ENCODE measurements at regions not wholly inside any gene's neighbourhood (a gene's known extent, or its start where the extent isn't known, plus 50 kb on each side); places are given as distances from the start of the nearest gene placed in this dataset.

DNA sequence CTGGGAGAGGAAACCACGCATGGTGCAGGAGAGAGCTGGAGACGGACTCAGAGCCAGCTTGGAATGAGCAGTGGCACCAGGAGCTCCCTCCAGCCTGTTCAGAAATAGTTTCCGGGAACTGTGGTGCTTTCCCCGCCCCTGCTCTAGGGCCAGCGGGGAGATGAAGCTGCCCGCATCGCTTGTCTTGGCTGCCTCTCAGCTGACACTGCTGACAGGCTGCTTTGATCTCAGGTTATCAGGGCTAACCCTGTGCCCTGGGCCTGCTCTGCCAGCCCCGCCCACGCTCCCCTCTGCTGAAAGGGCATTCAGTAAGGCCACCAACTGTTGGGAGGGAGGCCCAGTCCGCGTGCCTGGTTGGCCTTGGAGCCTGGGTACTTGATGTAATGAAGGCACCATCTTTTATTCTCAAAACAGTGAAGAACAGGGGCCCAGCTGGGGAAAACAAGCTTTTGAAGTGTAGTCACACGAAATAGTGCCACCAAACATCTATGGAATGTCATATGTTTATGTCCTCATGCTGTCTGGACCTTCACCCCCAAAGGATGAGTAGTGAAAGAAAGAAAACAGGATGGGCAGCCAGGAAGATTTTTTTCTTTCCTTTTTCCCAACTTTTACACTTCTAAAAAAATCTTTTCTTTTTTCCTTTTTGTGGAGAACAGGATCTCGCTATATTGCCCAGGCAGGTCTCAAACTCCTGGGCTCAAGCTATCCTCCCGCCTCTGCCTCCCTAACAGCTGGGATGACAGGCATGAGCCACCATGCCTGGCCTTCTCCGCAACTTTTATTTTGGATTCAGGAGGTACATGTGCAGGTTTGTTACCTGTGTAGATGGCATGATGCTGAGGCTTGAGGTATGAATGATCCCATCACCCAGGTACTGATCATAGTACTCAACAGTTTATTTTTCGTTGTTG lies 115.9 kb upstream of the TBX3 start:
- TF ChIP-seq POLR2A (IDR thresholded peaks at IDR 0.05), result no peak
- TF ChIP-seq, protein P1, sequence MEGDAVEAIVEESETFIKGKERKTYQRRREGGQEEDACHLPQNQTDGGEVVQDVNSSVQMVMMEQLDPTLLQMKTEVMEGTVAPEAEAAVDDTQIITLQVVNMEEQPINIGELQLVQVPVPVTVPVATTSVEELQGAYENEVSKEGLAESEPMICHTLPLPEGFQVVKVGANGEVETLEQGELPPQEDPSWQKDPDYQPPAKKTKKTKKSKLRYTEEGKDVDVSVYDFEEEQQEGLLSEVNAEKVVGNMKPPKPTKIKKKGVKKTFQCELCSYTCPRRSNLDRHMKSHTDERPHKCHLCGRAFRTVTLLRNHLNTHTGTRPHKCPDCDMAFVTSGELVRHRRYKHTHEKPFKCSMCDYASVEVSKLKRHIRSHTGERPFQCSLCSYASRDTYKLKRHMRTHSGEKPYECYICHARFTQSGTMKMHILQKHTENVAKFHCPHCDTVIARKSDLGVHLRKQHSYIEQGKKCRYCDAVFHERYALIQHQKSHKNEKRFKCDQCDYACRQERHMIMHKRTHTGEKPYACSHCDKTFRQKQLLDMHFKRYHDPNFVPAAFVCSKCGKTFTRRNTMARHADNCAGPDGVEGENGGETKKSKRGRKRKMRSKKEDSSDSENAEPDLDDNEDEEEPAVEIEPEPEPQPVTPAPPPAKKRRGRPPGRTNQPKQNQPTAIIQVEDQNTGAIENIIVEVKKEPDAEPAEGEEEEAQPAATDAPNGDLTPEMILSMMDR (IDR thresholded peaks at IDR 0.05), result no peak
- Histone ChIP-seq H3K27ac (peak overlapping the region in 1 of 3 donors; percentile 50), H3K4me3 (no peak overlapping the region), H3K9me3 (no peaks in the 10 kb centered on the region), H3K27me3 (no peaks in the 10 kb centered on the region), H3K36me3 (no peaks in the 10 kb centered on the region), H3K4me1 (peaks cover 0 to 23% (median 0%) of the 10 kb centered on the region in 4 donors)
- WGBS (ENCODE audit: insufficient coverage, low coverage, low lambda C conversion rate, missing lambda C conversion rate), result 44% methylated on average over 10 of the region's 16 CpGs
- DNase-seq (peak; percentile 94 to 98 (median 97)), ATAC-seq (peak; percentile 95 to 99 (median 98))
- intact Hi-C loops (cut with DNase I), result no loop called here

DNA sequence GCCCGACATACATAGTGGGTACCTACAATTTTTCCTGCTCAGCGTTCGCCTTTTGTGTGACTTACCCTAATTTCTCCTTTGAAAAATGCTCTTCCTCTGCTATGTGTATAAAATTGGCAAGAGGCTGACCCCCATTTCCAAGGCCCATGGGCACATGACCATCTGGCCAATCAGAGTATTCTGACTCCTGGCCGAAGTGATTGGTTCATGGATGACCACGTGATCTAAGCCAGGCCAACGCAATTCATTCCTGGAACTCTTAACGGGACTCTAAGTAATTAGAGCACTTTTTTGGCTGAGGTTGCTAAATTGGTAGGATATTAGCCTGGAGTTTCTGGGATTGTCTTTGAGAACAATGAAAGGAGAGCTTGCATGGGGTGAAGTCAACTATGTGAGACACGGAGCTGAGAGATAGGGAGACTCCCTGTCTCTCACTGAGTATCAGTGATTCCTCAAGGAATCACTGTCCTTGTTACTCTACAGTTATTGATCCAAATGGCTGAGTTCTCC lies 110.1 kb upstream of the TBX3 start:
- TF ChIP-seq, protein P1 (IDR thresholded peaks at IDR 0.05), result no peak
- TF ChIP-seq POLR2A (IDR thresholded peaks at IDR 0.05), result no peak
- ATAC-seq, result no peak
- H3K27me3 ChIP-seq, result no peaks in the 10 kb centered on the region
- intact Hi-C loops (cut with DNase I), result no loop called here
- no peak overlapping the region for H3K27ac ChIP-seq
- no peak for DNase-seq
- H3K4me3 ChIP-seq, result no peak overlapping the region
- H3K4me1 ChIP-seq, result peaks cover 0 to 11% (median 0%) of the 10 kb centered on the region in 4 donors
- no peaks in the 10 kb centered on the region for H3K9me3 ChIP-seq
- WGBS (ENCODE audit: insufficient coverage, low coverage, low lambda C conversion rate, missing lambda C conversion rate), result 76% methylated on average over 4 of the region's 8 CpGs
- no peaks in the 10 kb centered on the region for H3K36me3 ChIP-seq

DNA sequence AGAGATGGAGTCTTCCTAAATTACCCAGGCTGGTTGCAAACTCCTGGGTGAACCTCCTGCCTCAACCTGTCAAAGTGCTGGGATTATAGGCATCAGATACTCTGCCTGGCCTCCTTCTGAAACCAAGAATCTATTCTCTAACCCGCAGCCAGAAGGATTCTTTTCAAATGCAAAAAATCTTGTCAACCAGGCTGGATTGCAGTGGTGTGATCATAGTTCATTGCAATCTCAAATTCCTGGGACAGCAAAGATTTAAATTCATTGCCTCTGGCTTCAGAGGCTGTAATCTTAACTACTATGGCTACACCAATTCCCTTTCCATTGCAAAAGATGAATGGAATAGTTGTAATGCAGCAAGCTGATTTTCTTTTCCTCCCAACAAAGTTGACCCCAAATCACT lies 106.3 kb upstream of the TBX3 start:
- no peak for DNase-seq
- Histone ChIP-seq H3K4me3 (no peak overlapping the region), H3K27ac (no peak overlapping the region), H3K27me3 (no peaks in the 10 kb centered on the region), H3K9me3 (no peaks in the 10 kb centered on the region), H3K4me1 (no peaks in the 10 kb centered on the region), H3K36me3 (no peaks in the 10 kb centered on the region)
- ATAC-seq, result no peak
- TF ChIP-seq POLR2A (IDR thresholded peaks at IDR 0.05), result no peak
- TF ChIP-seq, protein P1 (IDR thresholded peaks at IDR 0.05), result no peak
- intact Hi-C loops (cut with DNase I), result no loop called here
- WGBS (ENCODE audit: insufficient coverage, low coverage, low lambda C conversion rate, missing lambda C conversion rate), result 67% methylated on average over 1 of the region's 1 CpG

- ATAC-seq, result no peak
- H3K27ac ChIP-seq, result no peak overlapping the region
- no peaks in the 10 kb centered on the region for H3K36me3 ChIP-seq
- no peak overlapping the region for H3K4me3 ChIP-seq
- no peaks in the 10 kb centered on the region for H3K9me3 ChIP-seq
- TF ChIP-seq, protein P1 (IDR thresholded peaks at IDR 0.05), result no peak
- no peak for TF ChIP-seq POLR2A (IDR thresholded peaks at IDR 0.05)
- no peak for DNase-seq
- H3K27me3 ChIP-seq, result no peaks in the 10 kb centered on the region
- intact Hi-C loops (cut with DNase I), result no loop called here
- 73% methylated on average over 5 of the region's 5 CpGs for WGBS (ENCODE audit: insufficient coverage, low coverage, low lambda C conversion rate, missing lambda C conversion rate)
- H3K4me1 ChIP-seq, result no peaks in the 10 kb centered on the region
Measured at GRCh38 chr12:114789821-114790220, 105.8 kb upstream of the TBX3 start.
